GM19452 (cell line): ENCODE measurements at regions not wholly inside any gene's neighbourhood (a gene's known extent, or its start where the extent isn't known, plus 50 kb on each side); places are given as distances from the start of the nearest gene placed in this dataset.
"Not testable (repeated sequence)": the region's sequence is repeated elsewhere in the genome, so short reads cannot be mapped to it uniquely, and the experiment has no call there.

Source experiments
- ATAC-seq: cut with Tn5 transposase; IDR thresholded peaks from one replicate; pipeline ENCODE4 v1.9.1; 2021; ENCODE audit not compliant: unreplicated experiment

DNA sequence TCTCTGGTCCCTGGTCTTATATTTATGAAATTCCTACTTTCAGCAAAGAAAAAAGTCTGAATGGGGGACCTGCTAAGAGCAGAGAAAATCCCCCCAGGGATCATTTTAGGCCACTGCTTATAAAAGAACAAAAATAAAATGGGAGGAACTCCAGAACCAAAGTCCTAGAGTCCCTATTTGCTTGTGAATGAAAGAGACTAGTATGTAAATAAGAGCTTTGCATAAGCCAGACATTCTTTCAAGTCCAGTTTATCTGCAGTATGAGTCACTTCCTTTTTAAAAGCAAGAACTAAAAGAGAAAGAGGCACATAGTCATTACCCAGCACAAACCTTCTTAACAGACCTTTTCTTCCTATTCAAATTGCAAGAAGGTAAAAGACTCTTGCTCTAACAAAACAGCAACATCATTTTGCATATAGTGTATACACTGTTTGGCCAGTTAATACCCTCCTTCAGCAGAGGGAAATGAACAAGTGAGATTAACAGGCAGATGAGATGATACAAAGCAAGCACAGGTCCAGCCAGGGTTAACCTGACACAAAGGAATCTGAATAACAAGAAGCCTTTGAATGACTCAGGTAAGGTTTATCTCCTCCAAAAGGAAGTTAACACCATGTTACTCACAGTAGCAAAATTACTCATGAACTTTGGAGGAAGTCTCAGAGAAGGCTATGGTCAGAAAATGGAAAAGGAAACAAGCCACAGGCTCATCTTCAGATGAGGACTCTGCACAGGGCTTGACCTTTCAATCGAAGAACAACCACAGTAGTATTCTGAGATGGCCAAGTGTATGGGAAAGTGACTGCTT, 87.3 kb downstream of the PHLDA1 start:
- ATAC-seq, result peak; percentile 96

DNA sequence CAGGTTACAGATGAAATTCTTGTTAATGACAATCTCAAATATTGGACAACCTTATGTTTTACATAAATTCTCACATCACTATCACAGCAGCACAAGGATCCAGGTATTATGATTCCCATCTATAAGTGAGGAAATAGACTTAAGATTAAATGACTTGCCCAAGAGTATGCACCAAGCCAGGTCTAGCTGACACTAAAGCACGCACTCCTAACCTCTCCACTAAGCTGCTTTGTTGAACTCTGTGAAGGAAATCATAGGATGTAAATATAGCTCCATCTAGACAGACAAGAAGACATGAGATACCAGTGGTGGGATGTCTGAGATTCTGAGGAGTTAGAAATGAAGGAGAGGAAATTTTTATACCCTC, 87.9 kb downstream of the PHLDA1 start:
- ATAC-seq, result peak; percentile 0

DNA sequence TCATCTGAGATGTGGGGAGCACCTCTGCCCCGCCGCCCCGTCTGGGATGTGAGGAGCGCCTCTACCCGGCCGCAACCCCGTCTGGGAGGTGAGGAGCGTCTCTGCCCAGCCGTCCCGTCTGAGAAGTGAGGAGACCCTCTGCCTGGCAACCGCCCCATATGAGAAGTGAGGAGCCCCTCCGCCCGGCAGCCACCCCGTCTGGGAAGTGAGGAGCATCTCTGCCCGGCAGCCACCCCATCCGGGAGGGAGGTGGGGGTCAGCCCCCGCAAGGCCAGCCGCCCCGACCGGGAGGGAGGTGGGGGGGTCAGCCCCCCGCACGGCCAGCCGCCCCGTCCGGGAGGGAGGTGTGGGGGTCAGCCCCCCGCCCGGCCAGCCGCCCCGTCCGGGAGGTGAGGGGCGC, 89.9 kb downstream of the PHLDA1 start:
- ATAC-seq, result not testable (repeated sequence)

DNA sequence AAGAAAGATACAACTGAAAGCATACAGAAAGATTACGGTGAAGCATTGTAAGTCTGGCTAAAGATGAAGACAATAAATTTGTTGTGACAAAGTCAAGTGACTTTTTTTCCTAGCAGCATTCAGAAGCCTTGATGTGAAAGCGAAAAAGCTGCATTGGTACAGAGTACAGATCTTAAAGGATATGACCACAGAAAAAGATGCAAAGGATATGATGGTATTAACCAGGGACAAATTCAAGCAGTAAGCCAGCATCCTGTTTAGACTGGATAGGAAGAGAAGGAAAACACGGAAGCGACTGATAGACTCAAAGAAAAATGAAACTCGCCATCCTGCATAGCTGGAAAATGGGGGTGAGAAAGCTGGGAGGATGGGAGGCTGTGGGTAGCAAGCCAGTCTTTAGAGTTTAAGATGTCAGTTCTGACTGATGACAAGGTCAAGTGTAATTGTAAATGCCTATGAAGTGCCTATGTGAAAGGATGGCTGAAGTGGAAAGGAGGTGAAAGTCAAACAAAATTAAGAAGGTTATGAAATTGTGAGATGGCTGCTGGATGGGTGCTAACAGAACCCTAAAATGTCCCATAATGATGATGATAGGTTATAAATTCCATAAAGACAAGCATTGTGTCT, 92.4 kb downstream of the PHLDA1 start:
- ATAC-seq, result no peak

DNA sequence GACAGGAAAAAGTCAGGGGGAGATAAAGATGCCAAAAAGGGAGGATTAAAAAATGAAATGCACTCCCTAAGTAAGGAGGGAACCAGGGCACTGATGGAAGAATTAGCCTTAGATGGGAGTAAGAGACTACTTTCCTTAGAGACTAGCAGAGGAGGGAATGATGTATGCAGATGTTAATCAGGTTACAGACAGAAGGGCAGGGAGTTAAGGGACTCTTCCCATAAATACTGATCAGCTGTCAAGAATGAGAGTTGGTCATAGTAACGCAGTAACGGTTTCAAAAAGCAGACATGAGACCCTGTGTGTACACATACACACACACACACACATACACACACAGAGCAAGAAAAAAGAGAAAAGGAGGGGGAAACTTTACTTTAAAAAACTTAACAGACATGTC, 93.4 kb downstream of the PHLDA1 start:
- ATAC-seq, result no peak

DNA sequence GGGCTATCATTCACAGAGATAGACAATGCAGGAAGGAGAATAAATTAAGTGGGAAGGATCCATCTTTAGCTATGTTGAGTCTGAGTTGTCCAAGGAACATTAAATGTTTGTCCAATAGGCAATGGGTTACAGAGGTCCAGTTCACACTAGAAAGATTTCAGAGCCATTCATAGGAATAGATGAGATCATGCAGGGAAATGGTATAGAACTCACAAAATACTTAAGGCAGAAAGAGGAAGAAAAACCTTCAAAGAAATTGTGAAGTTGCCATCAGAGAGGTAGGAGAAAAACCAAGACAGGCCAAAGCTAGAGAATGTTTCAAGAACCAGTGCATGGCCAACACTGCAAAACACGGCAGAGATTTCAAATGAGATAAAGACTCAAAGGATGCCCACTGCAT, 94.1 kb downstream of the PHLDA1 start:
- no peak for ATAC-seq

DNA sequence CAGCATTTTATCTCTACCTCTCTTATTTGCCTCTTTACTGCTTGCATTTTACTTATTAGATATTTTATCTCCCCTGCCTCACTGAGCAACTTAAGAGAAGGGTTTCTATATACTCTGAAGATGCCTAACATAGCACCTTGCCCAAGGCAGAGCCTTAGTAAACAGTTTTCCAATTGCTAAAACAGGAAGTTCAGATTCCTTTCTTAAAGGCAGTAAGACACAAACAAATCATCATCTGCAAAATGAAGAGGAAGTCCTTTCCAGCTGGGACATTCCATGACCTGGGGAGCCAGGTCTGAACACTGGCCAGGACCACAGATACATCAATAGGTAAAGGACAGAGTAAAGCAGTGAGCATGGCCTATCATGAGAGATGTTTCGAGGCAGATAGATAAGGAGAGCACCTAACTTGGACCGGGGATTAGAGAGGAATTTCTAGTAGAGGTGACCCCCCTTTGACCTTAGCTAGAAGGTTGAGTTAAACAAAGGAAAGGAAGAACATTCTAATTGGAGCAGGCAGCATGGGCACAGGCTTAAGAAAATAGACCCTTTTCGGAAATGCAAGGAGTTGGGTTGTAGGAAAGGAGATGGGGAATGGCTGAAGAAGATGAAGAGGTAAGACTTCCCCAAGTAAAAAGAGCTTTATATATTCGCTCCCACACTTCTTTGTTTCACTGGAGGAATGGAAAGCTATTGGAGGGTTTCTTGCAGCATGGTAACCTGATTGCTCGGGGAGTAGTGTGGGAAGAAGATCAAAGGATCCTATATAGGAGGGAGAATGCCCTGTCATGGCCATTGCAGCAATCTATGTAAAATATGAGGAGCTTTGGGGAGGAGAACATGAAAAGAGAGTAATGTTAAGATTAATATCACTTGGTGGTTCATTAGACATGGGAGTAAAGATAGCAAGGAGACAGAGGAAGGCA, 94.8 kb downstream of the PHLDA1 start:
- ATAC-seq, result no peak

DNA sequence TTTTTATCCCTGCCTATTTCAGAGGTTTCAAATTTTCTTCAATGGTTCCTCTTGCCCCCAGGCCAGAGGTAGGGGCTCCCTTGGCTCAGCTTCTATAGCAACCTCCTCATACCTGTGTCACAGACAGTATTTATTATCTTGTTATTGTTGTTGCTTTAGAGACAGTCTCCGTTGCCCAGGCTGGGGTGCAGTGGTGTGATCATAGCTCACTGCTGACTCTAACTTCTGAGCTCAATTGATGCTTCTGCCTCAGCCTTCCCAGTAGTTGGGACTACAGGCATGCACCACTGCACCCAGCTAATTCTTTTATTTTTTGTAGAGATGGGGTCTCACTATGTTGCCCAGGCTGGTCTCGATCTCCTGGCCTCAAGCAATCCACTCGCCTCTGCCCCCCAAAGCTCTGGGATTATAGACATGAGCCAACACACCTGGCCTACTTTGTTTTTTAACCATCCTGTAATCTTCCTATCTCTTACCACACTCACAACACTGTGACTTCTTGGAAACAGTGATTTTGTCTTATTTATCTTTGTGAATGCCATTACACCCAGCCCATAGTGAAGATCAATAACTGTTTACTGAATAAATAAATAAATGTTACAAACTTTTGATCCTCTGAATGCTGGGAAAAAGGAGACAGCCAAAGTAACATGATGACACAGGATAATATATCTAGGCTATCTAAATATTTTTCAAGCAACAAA, 95.9 kb downstream of the PHLDA1 start:
- no peak for ATAC-seq

DNA sequence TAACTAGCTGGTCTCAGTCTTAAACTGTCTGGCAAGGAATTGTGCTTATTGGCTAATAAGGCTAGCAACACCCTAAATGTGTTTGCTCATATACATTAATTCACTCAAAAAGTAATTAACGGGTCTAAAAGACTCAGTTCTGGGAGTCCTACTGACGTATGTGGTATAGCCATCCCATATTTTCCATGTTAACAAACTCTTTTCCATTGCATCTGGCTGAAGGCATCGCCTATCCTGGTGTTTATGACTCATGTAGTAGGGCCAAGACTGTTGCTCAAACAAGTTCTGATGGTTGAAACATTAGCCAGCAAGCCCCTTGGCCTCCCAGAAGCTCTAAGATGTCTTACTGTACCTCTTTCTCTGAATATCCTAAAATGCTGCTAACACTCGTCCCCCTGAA, 98.5 kb downstream of the PHLDA1 start:
- no peak for ATAC-seq

DNA sequence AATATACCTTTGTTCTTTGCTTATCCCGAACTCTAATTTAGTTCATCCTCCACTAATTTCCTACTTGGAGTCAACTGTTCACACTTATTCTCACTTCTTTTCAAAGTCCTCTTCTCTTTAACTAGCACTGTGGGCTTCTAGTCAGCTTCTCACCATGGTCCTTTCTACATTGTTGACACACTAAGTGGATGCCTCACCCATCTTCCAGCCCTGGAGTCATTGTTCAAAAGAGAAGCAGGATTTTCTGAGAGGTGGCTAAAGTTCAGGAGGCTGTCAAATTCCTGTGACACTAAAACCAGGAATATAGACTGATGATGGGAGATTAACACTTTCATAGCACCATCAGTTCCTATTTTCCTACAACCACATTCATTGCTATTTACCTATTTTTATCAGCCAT, 99.3 kb downstream of the PHLDA1 start:
- no peak for ATAC-seq

DNA sequence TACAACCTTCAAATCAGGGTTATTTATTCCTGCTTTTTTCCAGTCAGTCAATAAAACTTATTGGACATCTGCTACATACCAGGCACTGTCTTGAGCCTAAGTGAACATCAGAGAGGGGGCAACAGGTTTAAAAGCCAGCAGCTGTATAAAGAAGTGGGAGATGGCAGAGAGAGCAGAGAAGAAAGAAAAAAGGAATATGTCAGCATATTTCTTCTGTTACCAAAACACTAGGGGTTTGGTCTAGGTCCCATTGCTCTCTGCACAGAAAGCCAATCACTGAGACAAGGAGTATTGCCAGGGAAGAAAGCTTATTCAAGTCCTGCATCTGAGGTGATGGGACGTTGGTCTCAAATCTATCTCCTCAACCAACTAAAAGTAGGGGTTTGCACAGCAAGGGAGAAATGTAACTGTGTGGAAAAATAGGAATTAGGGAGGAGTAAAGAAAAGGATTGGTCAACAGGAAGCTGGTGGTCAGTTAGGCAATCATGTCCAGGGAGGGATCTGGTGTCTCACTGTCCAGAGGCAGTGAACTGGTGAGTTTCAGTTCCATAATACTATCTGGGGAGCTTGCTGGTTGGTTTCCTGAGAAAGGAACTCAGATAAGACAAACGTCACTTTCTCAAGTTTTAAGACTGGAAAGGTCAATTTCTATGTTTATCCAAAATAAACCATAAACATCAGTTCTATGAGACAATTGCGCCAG, 107.5 kb downstream of the PHLDA1 start:
- no peak for ATAC-seq

DNA sequence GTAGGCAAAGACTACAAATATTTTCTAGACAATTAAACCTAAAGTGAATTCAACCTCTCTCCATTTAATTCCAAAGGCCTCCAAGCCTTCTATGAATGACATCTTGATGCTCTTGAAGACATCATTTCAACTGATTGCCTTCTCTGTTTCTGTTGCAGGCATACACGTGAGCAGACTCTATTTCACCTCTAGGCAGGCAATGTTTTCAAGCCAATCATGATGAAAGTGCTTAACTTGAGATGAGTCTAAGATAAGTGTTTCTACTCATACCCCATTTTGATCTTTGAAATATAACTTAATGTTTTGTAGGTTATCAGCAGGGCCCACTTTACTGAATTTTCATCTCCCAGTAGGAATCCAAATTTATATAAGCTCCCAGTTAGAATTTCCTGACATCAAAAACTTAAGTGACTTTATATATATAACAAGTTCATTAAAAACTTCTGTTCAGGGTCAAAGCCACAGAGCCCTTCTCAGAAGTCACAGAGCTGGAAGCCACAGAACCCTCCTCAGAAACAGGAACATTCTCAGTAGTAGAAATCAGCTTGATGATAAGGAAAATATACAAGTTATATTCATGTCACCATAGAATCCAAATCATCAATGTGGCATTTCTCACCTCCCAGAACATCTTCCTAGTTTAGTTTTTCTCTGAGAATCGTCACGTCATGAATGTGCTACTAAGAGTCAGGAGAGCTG, 108.5 kb downstream of the PHLDA1 start:
- ATAC-seq, result no peak

DNA sequence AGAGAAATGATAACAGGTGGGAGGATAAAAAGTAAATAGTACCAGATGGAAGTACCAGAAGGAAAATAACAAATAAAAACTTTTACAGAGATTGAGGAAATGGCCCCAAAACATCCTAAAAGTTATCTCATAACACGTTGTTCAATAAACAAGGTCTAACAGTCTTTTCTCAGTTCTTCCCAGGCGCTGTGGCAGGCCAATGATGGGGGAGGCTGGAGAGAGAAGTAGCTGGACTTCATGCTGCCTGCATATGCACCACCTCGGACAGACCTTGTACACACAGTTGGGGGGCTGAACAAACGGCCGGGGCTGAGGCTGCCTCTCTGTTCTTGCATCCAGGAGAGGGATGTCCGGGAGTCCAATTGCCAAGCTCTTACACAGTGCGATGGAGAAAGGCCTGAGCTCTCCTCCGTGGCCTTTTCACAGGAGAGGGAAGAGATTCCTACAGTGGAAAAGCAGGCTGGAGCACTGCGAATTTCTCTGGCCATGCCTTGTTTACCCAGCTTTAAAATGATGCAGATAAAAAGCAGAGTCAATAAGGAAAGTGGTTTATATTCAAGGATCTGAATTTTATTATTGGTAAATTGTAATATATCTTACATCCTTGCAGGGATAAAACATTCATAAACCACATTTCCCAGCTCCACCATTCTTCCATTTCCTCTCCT, 109.8 kb downstream of the PHLDA1 start:
- no peak for ATAC-seq

DNA sequence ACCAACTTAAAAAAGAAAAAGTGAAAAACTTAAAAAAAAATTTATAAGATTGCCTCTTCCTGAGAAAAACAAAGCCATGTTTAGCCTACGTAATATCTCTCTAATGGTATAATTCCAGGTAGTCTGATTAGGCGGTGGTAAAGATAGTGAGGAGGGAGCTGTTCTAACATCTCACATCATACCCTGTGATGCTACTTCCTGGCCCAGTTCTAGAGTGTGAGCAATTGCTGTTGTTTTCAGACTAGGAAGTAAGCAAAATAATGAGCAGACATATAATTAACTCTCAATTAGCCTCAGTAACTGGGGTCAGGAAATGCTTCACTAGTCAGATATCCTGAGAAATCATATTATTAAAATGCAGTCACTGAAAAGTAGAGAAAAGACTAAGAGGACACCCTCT, 113.9 kb downstream of the PHLDA1 start:
- no peak for ATAC-seq

DNA sequence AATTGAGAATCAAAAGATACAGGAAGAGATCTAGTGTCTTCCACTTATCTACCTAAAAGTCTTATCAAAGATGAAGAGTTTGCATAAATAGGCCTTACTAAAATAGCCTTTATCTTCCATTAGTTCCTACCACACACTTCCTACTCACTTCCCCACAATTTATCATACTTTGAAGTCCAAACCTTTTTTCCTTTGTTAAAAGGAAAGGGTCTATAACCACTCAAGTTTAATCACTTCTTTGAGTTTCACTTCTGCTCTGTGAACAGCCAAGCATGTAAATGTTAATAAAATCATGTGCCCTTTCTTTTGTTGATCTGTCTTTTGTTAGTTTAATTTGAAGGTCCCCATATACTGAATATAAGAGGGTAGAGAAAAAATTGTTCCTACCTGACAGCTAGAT, 114.5 kb downstream of the PHLDA1 start:
- peak; percentile 65 for ATAC-seq

DNA sequence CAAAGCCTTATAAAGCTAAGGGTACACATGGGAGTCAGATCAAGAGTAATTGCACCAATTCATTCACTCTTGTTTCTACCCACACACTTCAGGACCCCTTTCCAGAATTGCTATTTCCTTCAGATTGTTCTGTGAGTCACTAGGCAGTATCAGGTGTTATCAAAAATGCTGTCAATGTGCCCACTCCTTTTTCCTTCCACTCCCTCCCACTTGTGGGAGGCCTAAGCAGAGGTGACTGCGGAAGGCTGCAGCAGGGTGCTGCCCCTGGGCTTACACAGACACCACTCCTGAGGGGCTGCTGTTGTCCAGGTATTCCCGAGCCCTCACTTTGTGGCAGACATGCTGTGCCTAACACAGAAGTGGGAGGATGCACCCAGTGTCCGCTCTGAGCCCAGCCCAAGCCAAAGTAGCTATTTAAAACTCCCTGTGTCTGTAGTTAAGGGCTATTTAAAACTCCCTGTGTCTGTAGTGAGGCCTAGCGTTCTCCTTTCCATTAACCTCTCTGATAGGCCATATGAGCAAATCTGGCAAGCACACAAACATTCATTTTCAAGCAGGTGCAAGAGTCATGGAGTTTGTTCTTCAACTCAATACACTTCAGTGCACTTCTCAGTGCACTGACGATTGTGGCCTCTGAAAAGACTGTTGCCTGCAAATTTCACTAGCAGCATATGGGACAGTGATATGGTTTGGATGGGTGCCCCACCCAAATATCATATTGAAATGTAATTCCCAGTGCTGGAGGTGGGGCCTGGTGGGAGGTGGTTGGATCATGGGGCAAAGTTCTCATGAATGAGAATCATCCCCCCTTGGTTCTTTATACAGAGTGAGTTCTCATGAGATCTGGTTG, 117.8 kb downstream of the PHLDA1 start:
- no peak for ATAC-seq

DNA sequence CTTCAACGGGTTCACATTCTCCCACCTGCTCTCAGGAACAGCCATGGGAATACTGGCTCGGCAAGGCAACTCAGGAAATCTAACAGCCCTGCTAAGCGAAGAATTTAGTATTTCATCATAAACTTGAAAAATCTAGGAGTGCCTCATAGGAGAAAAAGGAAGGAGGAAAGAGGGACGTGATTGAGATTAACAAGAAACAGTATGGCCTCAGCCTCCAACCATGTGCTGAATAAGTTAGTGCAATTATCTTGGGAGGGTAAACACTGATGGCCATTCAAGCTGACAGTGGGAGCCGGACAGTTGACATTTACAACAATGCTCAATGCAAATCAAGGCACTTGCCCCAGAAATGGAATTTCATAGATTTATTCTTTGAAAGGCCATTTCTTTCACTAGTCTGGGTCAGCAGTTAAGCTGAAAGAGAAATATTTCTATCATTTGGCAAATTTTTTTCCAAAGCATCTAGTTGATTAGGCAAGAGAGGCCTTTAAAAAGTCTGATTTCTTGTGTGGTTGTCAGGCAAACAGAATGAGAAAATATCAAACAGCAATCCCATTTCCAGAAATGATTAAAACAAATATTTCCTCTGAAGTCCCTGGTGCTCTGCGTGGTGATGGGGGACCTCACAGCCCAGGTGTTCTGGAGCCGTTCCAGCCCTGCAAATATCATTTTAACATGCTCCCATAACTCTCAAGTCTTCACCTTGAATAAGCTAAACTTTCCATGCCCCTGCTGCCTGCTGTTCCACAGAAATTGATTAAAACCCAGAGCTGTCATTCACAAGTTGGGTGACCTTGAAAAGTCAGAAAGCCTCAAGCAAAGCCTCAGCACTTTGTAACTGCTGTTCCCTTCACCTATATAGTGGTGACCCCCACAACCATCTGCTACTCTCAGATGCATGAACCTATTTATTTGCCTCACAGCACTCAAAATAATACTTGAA, 121.6 kb downstream of the PHLDA1 start:
- ATAC-seq, result no peak
